GM12878 (cell line): ENCODE measurements at regions not wholly inside any gene's neighbourhood (a gene's known extent, or its start where the extent isn't known, plus 50 kb on each side); places are given as distances from the start of the nearest gene placed in this dataset.

Experiments
- ATAC-seq: fragments of 200-7000 bp; cut with Tn5 transposase; 3 replicates; pipeline ENCODE4 v1.9.1; 2020; ENCODE audit warnings: mild to moderate bottlenecking, moderate library complexity
- BruUV-seq: library from RNA; stranded (reverse); fragments of 400-500 nt; replicated peaks from 2 replicates; lab custom pipeline; 2021; lab: Mats Ljungman, UMichigan
- CTCF ChIA-PET: fragments of 300-600 bp; sonication (Branson Sonifier 250); formaldehyde crosslinking; extraction: SDS; loops from one replicate; lab custom pipeline; 2021; ENCODE audit warnings: inconsistent platforms; lab: Yijun Ruan, JAX
- POLR2A ChIA-PET: fragments of 350-600 bp; formaldehyde crosslinking; extraction: SDS; loops from one replicate; lab custom pipeline; 2021; ENCODE audit warnings: inconsistent platforms; lab: Charles Lee
- RAD21 ChIA-PET: fragments of 300-600 bp; sonication (Branson Sonifier 250); formaldehyde crosslinking; loops from one replicate; lab custom pipeline; 2023; ENCODE audit warnings: antibody characterized with exemption; ENCODE audit not compliant: unreplicated experiment; lab: Charles Lee
- SMC1A ChIA-PET: fragments of 300-600 bp; sonication (Branson Sonifier 250); formaldehyde crosslinking; loops from one replicate; lab custom pipeline; 2023; ENCODE audit not compliant: unreplicated experiment, uncharacterized antibody; lab: Charles Lee
- DNase-seq: peaks from one replicate; pipeline ENCODE4 v3.0.0-alpha.2; 2011; ENCODE audit warnings: low read depth, low spot score
- FAIRE-seq: peaks from 3 replicates; lab custom pipeline; 2011; peaks lifted over from hg19 to GRCh38; lab: Jason Lieb, UNC
- H2AFZ ChIP-seq: 2 replicates; pipeline ENCODE4 v1.6.0; 2011; ENCODE audit warnings: low read depth, low read length, control low read depth; ENCODE audit not compliant: control insufficient read depth
- H3K27ac ChIP-seq: 2 replicates; pipeline ENCODE4 v1.5.1; 2011; ENCODE audit warnings: control low read depth; ENCODE audit not compliant: control insufficient read depth, insufficient read depth
- H3K27me3 ChIP-seq, 2 experiments: replicated peaks in 1 of 2; 2 replicates each; pipeline versions ENCODE4 v1.6.0 to v1.6.1; 2011; ENCODE audit warnings: low read length in 1 of 2; ENCODE audit not compliant: control insufficient read depth in 2 of 2, insufficient read depth in 2 of 2
- H3K36me3 ChIP-seq, 2 experiments: 2 replicates each; pipeline ENCODE4 v1.5.1; 2011; ENCODE audit warnings: low read length in 1 of 2; ENCODE audit not compliant: control insufficient read depth in 2 of 2, insufficient read depth in 2 of 2
- H3K4me1 ChIP-seq: 2 replicates; pipeline ENCODE4 v1.6.1; 2011; ENCODE audit warnings: mild to moderate bottlenecking, low read length, moderate library complexity, mixed read lengths; ENCODE audit not compliant: control insufficient read depth, insufficient read depth
- H3K4me2 ChIP-seq: 2 replicates; pipeline ENCODE4 v1.6.0; 2011; ENCODE audit warnings: control low read depth; ENCODE audit not compliant: control insufficient read depth, insufficient read depth
- H3K4me3 ChIP-seq: fragments of 200-600 bp; sonication (generic); 2 replicates; pipeline ENCODE4 v1.5.1; 2016
- H3K79me2 ChIP-seq: 2 replicates; pipeline ENCODE4 v1.6.0; 2011; ENCODE audit warnings: low read length; ENCODE audit not compliant: control insufficient read depth, insufficient read depth
- H3K9ac ChIP-seq: 2 replicates; pipeline ENCODE4 v1.8.0; 2011; ENCODE audit warnings: low read length, control low read depth, mixed read lengths; ENCODE audit not compliant: control insufficient read depth, insufficient read depth
- H3K9me3 ChIP-seq: replicated peaks from 3 replicates; pipeline ENCODE4 v1.5.1; 2011; ENCODE audit warnings: mild to moderate bottlenecking, low read length; ENCODE audit not compliant: control insufficient read depth, insufficient read depth
- H4K20me1 ChIP-seq: 2 replicates; pipeline ENCODE4 v1.6.0; 2011; ENCODE audit not compliant: control insufficient read depth, insufficient read depth
- JUNB ChIP-seq: IDR thresholded peaks from 2 replicates; pipeline ENCODE4 v1.6.1; 2016; ENCODE audit warnings: antibody characterized with exemption, mild to moderate bottlenecking
- YY1 ChIP-seq: IDR thresholded peaks from 2 replicates; pipeline ENCODE4 v1.6.1; 2011; ENCODE audit warnings: low read depth, mild to moderate bottlenecking, low read length
- ZNF622 ChIP-seq: fragments of 450-650 bp; IDR thresholded peaks from 2 replicates; pipeline ENCODE4 v1.6.1; 2017; ENCODE audit warnings: mild to moderate bottlenecking, inconsistent platforms
- in situ Hi-C: fragments of 300-500 bp; cut with MboI; formaldehyde crosslinking; loops from 9 replicates; pipeline ENCODE4 v1.14.3; 2018; ENCODE audit warnings: mixed read lengths
- intact Hi-C: fragments of 100-400 bp; cut with micrococcal nuclease; formaldehyde crosslinking; loops from one replicate; pipeline ENCODE4 v1.14.2; 2022; ENCODE audit not compliant: unreplicated experiment
- TF ChIP-seq, protein P1 (sequence below): fragments of 450-650 bp; formaldehyde crosslinking; IDR thresholded peaks from 2 replicates; pipeline ENCODE4 v1.4.0; 2022; ENCODE audit warnings: mild to moderate bottlenecking, moderate library complexity
- TF ChIP-seq, protein P2 (sequence below): IDR thresholded peaks from 2 replicates; pipeline ENCODE4 v1.6.1; 2011; ENCODE audit warnings: low read depth, low read length, improper control_type of control experiment, borderline replicate concordance

DNA sequence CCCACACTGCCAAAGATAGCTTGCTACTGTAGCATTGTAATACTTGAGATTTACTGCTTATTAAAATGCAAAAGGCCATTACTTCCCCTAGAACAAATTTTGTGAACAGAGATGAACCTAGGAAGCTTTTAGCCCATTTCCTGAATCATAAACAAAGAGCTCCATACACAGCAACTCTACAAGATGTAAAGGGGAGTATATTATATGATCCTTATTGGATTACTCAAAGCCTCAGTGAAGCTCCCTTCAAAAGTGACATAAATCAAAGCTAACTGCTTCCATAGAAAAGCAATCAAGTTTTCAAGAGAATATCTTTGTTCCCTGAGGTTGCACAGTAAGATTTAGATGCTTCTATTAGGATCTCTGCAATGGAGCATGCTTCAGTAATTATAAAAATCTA lies 629.8 kb downstream of the EFNA5 start:
- POLR2A ChIA-PET, result no interaction called here
- TF ChIP-seq, protein P1, sequence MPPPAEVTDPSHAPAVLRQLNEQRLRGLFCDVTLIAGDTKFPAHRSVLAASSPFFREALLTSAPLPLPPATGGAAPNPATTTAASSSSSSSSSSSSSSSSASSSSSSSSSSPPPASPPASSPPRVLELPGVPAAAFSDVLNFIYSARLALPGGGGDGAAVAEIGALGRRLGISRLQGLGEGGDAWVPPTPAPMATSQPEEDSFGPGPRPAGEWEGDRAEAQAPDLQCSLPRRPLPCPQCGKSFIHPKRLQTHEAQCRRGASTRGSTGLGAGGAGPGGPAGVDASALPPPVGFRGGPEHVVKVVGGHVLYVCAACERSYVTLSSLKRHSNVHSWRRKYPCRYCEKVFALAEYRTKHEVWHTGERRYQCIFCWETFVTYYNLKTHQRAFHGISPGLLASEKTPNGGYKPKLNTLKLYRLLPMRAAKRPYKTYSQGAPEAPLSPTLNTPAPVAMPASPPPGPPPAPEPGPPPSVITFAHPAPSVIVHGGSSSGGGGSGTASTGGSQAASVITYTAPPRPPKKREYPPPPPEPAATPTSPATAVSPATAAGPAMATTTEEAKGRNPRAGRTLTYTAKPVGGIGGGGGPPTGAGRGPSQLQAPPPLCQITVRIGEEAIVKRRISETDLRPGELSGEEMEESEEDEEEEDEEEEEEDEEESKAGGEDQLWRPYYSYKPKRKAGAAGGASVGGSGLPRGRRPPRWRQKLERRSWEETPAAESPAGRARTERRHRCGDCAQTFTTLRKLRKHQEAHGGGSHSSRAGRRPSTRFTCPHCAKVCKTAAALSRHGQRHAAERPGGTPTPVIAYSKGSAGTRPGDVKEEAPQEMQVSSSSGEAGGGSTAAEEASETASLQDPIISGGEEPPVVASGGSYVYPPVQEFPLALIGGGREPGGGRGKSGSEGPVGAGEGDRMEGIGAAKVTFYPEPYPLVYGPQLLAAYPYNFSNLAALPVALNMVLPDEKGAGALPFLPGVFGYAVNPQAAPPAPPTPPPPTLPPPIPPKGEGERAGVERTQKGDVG (CRISPR knock-in tag), result no peak
- TF ChIP-seq YY1 (no peak), ZNF622 (no peak), JUNB (no peak)
- TF ChIP-seq, protein P2, sequence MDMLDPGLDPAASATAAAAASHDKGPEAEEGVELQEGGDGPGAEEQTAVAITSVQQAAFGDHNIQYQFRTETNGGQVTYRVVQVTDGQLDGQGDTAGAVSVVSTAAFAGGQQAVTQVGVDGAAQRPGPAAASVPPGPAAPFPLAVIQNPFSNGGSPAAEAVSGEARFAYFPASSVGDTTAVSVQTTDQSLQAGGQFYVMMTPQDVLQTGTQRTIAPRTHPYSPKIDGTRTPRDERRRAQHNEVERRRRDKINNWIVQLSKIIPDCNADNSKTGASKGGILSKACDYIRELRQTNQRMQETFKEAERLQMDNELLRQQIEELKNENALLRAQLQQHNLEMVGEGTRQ, result no peak
- H3K79me2 ChIP-seq, result no peaks in the 10 kb centered on the region
- H2AFZ ChIP-seq, result no peak overlapping the region
- H3K4me1 ChIP-seq, result no peaks in the 10 kb centered on the region
- BruUV-seq, result no TSS peak
- DNase-seq, result no peak
- no peak for ATAC-seq
- SMC1A ChIA-PET, result interaction anchor here (0.9 kb wide), 1 partner anchor 20 kb away, joined by 3 read pairs; no protein-coding TSS in a partner anchor
- no peaks in the 10 kb centered on the region for H3K9me3 ChIP-seq
- no peaks in the 10 kb centered on the region for H4K20me1 ChIP-seq
- no peaks in the 10 kb centered on the region for H3K36me3 ChIP-seq
- H3K4me3 ChIP-seq, result no peak overlapping the region
- in situ Hi-C loops, result no loop called here
- no peak overlapping the region for H3K4me2 ChIP-seq
- H3K9ac ChIP-seq, result no peak overlapping the region
- H3K27me3 ChIP-seq, result no peaks in the 10 kb centered on the region
- CTCF ChIA-PET, result interaction anchor here (1.3 kb wide), 1 partner anchor 213 kb away, joined by 3 read pairs; no protein-coding TSS in a partner anchor
- no peak overlapping the region for H3K27ac ChIP-seq
- RAD21 ChIA-PET, result interaction anchor here (1.4 kb wide), 1 partner anchor 16 kb away, joined by 3 read pairs; no protein-coding TSS in a partner anchor
- intact Hi-C loops, result no loop called here
- FAIRE-seq, result no peak
